Sigmoid colon (tissue), 4 donors: ENCODE measurements at regions not wholly inside any gene's neighbourhood (a gene's known extent, or its start where the extent isn't known, plus 50 kb on each side); places are given as distances from the start of the nearest gene placed in this dataset.

Experiments
- CTCF ChIP-seq, 4 experiments: fragments of 450-650 bp in 3 of 4; fragments of 200-600 bp in 1 of 4; IDR thresholded peaks; one replicate each; pipeline ENCODE4 v1.5.1; 2016 to 2019; ENCODE audit warnings: antibody characterized with exemption in 4 of 4, mild to moderate bottlenecking in 3 of 4, moderate library complexity in 2 of 4
- EP300 ChIP-seq, 4 donors: sonication (generic); formaldehyde crosslinking; IDR thresholded peaks; one replicate each; pipeline ENCODE4 v1.6.1; 2017; ENCODE audit warnings: antibody characterized with exemption in 4 of 4
- POLR2A ChIP-seq, 2 donors: fragments of 450-650 bp; IDR thresholded peaks; one replicate each; pipeline ENCODE4 v1.6.1; 2016; ENCODE audit warnings: antibody characterized with exemption in 2 of 2, mild to moderate bottlenecking in 2 of 2, moderate library complexity in 2 of 2
- POLR2AphosphoS5 ChIP-seq, 4 donors: sonication (generic); formaldehyde crosslinking; IDR thresholded peaks; one replicate each; pipeline ENCODE4 v1.6.1; 2017; ENCODE audit warnings: antibody characterized with exemption in 4 of 4

GRCh38 chr4:32061916-32062315, 1341.7 kb downstream of the PCDH7 start:
- TF ChIP-seq CTCF (IDR thresholded peaks at IDR 0.05) (no peak), POLR2A (IDR thresholded peaks at IDR 0.05) (no peak), POLR2AphosphoS5 (IDR thresholded peaks at IDR 0.05) (no peak), EP300 (IDR thresholded peaks at IDR 0.05) (no peak)
